DMS153 treated with DMSO at 0.1 percent for 48 hours (cell line): ENCODE measurements at regions not wholly inside any gene's neighbourhood (a gene's known extent, or its start where the extent isn't known, plus 50 kb on each side); places are given as distances from the start of the nearest gene placed in this dataset.

Experiments
- DNase-seq: peaks from one replicate; lab custom pipeline; 2025; ENCODE audit not compliant: unreplicated experiment; lab: John Stamatoyannopoulos, UW

- no peak for DNase-seq
These were observed 188.1 kb upstream of the CELF2 start for GRCh38 chr10:10829576-10829975.

GRCh38 chr10:10830293-10830986 is 187.2 kb upstream of the CELF2 start:
- no peak for DNase-seq

GRCh38 chr10:10831085-10831484 is 186.6 kb upstream of the CELF2 start:
- no peak for DNase-seq

- no peak for DNase-seq
These were observed 183.7 kb upstream of the CELF2 start for GRCh38 chr10:10833955-10834354.

- DNase-seq = no peak
These were observed 173.4 kb upstream of the CELF2 start for GRCh38 chr10:10844251-10844650.

- DNase-seq = no peak
These were observed 172.5 kb upstream of the CELF2 start for GRCh38 chr10:10845185-10845584.

GRCh38 chr10:10845826-10846503 is 171.7 kb upstream of the CELF2 start:
- DNase-seq = no peak

- no peak for DNase-seq
These were observed 171.2 kb upstream of the CELF2 start for GRCh38 chr10:10846504-10846900.

GRCh38 chr10:10847387-10847786 is 170.3 kb upstream of the CELF2 start:
- no peak for DNase-seq

- no peak for DNase-seq
These were observed 169.1 kb upstream of the CELF2 start for GRCh38 chr10:10848488-10849111.

- DNase-seq = no peak
These were observed 168.4 kb upstream of the CELF2 start for GRCh38 chr10:10849306-10849705.

GRCh38 chr10:10850214-10850613 is 167.5 kb upstream of the CELF2 start:
- no peak for DNase-seq

- no peak for DNase-seq
These were observed 165.2 kb upstream of the CELF2 start for GRCh38 chr10:10852464-10852863.

GRCh38 chr10:10853954-10854353 is 163.7 kb upstream of the CELF2 start:
- DNase-seq = no peak

- DNase-seq = no peak
These were observed 162.9 kb upstream of the CELF2 start for GRCh38 chr10:10854725-10855124.

- no peak for DNase-seq
These were observed 162.5 kb upstream of the CELF2 start for GRCh38 chr10:10855151-10855581.

GRCh38 chr10:10860455-10860976 is 157.2 kb upstream of the CELF2 start:
- DNase-seq = no peak

- no peak for DNase-seq
These were observed 152.4 kb upstream of the CELF2 start for GRCh38 chr10:10865303-10865702.

GRCh38 chr10:10865913-10866312 is 151.8 kb upstream of the CELF2 start:
- no peak for DNase-seq

- DNase-seq = no peak
These were observed 148.1 kb upstream of the CELF2 start for GRCh38 chr10:10869592-10869991.

- DNase-seq = no peak
These were observed 147.0 kb upstream of the CELF2 start for GRCh38 chr10:10870523-10871241.
